Activated CD4-positive, alpha-beta T cell treated with anti-CD3 and anti-CD28 coated beads, Interleukin-2, amount 10 ng/mL, durations not matched to agents 7 days and 5 days (primary cell): ENCODE measurements at regions not wholly inside any gene's neighbourhood (a gene's known extent, or its start where the extent isn't known, plus 50 kb on each side); places are given as distances from the start of the nearest gene placed in this dataset.

Experiments
- CTCF ChIA-PET: fragments of 350-600 bp; sonication (Branson Sonifier 250); formaldehyde crosslinking; loops from one replicate; lab custom pipeline; 2021; ENCODE audit warnings: antibody characterized with exemption; lab: Charles Lee
- POLR2A ChIA-PET: fragments of 350-600 bp; sonication (Branson Sonifier 250); formaldehyde crosslinking; loops from one replicate; lab custom pipeline; 2021; ENCODE audit warnings: antibody characterized with exemption; lab: Charles Lee
- DNase-seq: peaks from one replicate; pipeline ENCODE4 v3.0.0-alpha.2; 2020
- H3K27ac Mint-ChIP-seq: one replicate; pipeline ENCODE4 v1.8.0; 2021; ENCODE audit warnings: mild to moderate bottlenecking, moderate library complexity, mixed read lengths
- H3K27me3 Mint-ChIP-seq: one replicate; pipeline ENCODE4 v1.8.0; 2021; ENCODE audit warnings: mixed read lengths
- H3K36me3 Mint-ChIP-seq: one replicate; pipeline ENCODE4 v1.8.0; 2021; ENCODE audit warnings: low read depth, mixed read lengths
- H3K4me1 Mint-ChIP-seq: one replicate; pipeline ENCODE4 v1.8.0; 2021; ENCODE audit warnings: mixed read lengths
- H3K4me3 Mint-ChIP-seq: one replicate; pipeline ENCODE4 v1.8.0; 2021; ENCODE audit warnings: mild to moderate bottlenecking, moderate library complexity, mixed read lengths
- H3K9me3 Mint-ChIP-seq: one replicate; pipeline ENCODE4 v1.8.0; 2021; ENCODE audit warnings: mixed read lengths

DNA sequence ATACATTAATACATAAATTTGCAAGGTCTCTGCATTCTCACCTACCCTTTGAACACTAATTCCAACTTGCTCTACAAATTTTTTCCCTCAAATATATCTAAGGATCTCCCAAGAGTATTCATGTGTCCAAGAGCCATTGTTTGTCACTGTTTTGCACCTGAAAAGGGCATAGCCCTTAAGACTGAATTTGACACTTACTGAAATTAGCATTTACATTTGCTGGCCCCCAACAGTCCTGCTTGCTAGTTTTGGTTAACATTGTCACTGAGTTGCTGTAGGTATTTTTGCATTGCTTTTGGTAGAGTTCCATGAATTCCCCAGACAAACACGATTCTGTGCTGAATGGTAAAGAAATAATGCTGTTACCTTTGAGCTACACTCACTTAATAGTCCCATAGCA lies 57.3 kb downstream of the KCNA4 start:
- Mint-ChIP-seq H3K36me3 (no peaks in the 10 kb centered on the region), H3K27me3 (no peaks in the 10 kb centered on the region), H3K4me1 (no peaks in the 10 kb centered on the region), H3K9me3 (no peaks in the 10 kb centered on the region), H3K4me3 (no peak overlapping the region), H3K27ac (no peak overlapping the region)
- ChIA-PET POLR2A (no interaction called here), CTCF (no interaction called here)
- no peak for DNase-seq

DNA sequence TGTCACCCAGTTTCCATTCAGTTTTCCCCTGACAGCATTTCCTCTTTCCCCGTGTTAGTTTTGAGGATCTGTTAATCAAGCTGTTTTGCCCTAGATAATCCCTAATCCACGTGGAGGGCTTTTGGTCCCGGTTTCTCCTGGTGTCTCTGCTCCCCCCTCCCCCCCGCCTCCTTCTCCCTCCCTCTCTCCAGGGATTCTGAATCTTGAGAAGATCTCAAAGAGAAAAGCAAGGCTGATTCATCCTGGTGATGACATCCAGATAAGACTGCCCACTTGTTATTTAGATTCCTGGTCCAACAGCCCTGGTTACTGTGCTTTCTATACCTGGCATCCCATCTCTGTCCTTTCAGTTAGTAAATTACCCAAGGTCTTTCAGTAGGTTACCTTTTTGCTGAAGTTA lies 59.4 kb downstream of the KCNA4 start:
- Mint-ChIP-seq H3K4me1 (no peaks in the 10 kb centered on the region), H3K27ac (no peak overlapping the region), H3K9me3 (no peaks in the 10 kb centered on the region), H3K27me3 (no peaks in the 10 kb centered on the region), H3K4me3 (no peak overlapping the region), H3K36me3 (no peaks in the 10 kb centered on the region)
- no peak for DNase-seq
- ChIA-PET POLR2A (no interaction called here), CTCF (no interaction called here)

DNA sequence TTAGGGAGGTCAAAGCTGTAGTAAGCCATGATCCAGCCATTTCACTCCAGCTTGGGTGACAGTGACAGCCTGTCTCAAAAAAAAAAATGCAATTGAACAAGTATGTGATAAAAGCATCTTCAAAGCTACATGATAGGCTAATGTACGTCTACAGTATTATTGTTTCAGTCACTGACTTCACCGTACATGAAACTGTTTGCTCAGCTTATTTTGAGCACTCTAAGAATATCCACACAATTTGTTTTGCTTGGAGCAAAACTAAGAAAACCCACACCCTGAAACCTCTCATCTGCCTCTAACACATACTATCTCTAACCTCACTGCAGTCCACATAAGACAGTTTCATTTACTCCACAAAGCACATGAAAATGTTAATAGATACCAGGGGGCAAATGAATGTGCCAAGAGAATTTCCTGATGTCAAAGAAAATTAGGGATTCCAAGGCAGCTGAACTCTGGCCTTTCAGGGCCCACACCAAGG lies 60.7 kb downstream of the KCNA4 start:
- Mint-ChIP-seq H3K36me3 (no peaks in the 10 kb centered on the region), H3K4me1 (no peaks in the 10 kb centered on the region), H3K9me3 (no peaks in the 10 kb centered on the region), H3K27ac (no peak overlapping the region), H3K27me3 (no peaks in the 10 kb centered on the region), H3K4me3 (no peak overlapping the region)
- CTCF ChIA-PET: no interaction called here
- DNase-seq: no peak
- POLR2A ChIA-PET: no interaction called here

DNA sequence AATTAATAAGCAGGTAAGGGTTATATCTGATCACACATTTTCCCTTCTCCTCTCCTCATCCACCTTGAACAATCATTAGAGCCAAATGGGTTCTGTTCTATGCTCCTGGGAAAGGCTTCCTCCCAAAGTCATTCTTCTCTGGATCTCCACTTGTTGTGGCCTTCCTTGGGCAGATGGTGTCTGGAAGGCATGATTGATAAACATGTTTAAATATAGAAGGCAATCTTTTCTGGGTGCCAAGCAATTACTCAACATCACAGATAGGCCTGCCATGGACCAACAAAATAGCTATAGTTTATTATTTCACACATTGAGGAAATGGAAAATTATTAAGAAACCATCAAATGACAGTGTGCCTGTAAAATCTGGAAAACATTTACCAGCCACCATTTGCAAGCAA lies 73.5 kb downstream of the KCNA4 start:
- no peaks in the 10 kb centered on the region for H3K4me1 Mint-ChIP-seq
- POLR2A ChIA-PET: no interaction called here
- peaks cover 2% of the 10 kb centered on the region for H3K9me3 Mint-ChIP-seq
- DNase-seq: no peak
- no peaks in the 10 kb centered on the region for H3K36me3 Mint-ChIP-seq
- CTCF ChIA-PET: no interaction called here
- H3K4me3 Mint-ChIP-seq: no peak overlapping the region
- no peaks in the 10 kb centered on the region for H3K27me3 Mint-ChIP-seq
- no peak overlapping the region for H3K27ac Mint-ChIP-seq

DNA sequence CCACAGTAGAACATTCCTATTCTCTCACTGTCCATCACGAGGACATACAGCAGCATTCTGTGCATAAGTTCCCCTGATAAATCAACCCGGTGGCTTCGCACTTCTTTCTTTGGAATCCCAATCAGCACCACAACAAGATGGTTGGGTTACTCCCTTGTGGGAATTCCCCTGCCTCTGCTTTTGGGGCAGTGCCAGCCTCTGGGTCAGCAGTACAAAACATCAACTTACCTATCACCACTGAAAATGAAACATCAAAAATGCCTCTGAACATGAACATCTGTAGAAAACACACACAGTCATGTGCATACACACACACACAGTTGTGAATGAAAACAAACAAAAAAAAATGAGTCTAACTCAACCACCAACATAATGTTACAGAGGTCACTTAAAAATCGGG lies 79.3 kb downstream of the KCNA4 start:
- DNase-seq: no peak
- no peaks in the 10 kb centered on the region for H3K36me3 Mint-ChIP-seq
- H3K9me3 Mint-ChIP-seq: peaks cover 6% of the 10 kb centered on the region
- ChIA-PET CTCF (no interaction called here), POLR2A (no interaction called here)
- H3K27ac Mint-ChIP-seq: no peak overlapping the region
- no peaks in the 10 kb centered on the region for H3K4me1 Mint-ChIP-seq
- no peaks in the 10 kb centered on the region for H3K27me3 Mint-ChIP-seq
- H3K4me3 Mint-ChIP-seq: no peak overlapping the region

DNA sequence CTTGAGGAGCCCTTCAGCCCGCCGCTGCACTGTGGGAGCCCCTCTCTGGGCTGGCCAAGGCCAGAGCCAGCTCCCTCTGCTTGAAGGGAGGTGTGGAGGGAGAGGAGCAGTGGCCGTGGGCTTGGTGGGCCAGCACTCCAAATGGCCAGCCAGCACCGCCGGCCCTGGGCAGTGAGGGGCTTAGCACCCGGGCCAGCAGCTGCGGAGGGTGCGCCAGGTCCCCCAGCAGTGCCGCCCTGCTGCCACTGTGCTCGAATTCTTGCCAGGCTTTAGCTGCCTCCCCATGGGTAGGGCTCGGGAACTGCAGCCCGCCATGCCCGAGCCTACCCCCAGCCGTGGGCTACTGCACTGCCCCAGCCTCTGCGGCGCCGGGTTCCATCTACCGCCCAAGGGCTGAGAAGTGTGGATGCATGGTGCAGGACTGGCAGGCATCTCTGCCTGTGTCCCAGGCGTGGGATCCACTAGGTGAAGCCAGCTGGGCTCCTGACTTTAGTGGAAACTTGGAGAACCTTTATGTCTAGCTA lies 82.7 kb downstream of the KCNA4 start:
- no peak for DNase-seq
- Mint-ChIP-seq H3K4me3 (no peak overlapping the region), H3K27me3 (no peaks in the 10 kb centered on the region), H3K4me1 (no peaks in the 10 kb centered on the region), H3K9me3 (peaks cover 8% of the 10 kb centered on the region), H3K27ac (no peak overlapping the region), H3K36me3 (no peaks in the 10 kb centered on the region)
- ChIA-PET POLR2A (no interaction called here), CTCF (no interaction called here)

DNA sequence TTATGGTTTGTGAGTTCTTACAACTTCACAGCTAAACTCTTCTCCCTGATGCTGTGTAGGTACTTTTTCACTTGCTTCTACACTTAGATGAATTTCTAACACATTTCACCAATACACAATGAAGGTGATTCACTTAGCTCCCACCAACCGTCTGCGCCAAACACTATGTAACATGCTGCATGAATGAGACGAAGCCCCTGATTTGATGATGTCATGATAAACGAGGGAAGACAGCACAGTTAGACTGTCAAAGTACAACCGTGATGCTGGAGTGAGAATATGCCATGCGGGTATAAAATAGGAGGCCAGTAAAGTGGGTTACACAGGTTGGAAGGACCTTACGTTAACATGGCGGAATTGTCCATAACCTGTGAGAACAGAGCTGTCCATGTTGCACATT lies 100.8 kb downstream of the KCNA4 start:
- peaks cover 11% of the 10 kb centered on the region for H3K9me3 Mint-ChIP-seq
- H3K36me3 Mint-ChIP-seq: no peaks in the 10 kb centered on the region
- CTCF ChIA-PET: no interaction called here
- POLR2A ChIA-PET: no interaction called here
- no peaks in the 10 kb centered on the region for H3K4me1 Mint-ChIP-seq
- H3K27me3 Mint-ChIP-seq: no peaks in the 10 kb centered on the region
- H3K27ac Mint-ChIP-seq: no peak overlapping the region
- no peak overlapping the region for H3K4me3 Mint-ChIP-seq
- no peak for DNase-seq

DNA sequence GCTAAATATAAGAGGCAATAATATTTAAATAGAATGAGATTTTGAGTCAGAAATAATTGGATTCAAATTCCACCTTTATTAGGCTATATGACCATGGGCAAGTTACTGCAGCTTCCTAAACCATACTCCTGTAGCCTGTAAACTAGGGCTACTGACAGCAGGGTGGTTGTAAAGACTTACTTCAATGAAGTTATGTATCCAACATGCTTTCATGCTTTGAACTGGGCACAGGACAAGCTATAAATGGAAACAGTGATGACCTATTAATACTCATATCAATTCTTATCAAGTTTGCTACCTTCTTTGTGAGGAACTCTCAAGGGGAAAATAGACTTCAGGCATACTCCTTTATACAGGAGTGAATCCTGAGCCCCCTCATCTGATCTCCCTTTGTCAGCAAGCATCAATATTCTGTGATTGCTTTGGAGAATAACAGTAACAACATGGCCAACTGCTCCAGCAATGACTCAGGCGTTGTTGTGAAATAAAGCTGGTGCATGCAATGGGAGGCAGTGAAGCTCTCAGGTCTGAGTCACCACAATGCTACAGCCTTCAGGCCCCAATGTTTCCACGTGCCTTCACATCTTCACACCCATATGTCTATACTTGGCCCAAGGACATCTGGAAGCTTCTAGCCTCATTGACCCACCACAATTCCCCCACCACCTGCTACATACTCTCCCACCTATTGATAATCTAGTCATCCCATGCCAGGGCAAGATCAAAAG lies 102.5 kb downstream of the KCNA4 start:
- CTCF ChIA-PET: no interaction called here
- Mint-ChIP-seq H3K9me3 (peaks cover 8% of the 10 kb centered on the region), H3K4me3 (no peak overlapping the region), H3K36me3 (no peaks in the 10 kb centered on the region), H3K4me1 (no peaks in the 10 kb centered on the region), H3K27me3 (no peaks in the 10 kb centered on the region), H3K27ac (no peak overlapping the region)
- no peak for DNase-seq
- POLR2A ChIA-PET: no interaction called here

DNA sequence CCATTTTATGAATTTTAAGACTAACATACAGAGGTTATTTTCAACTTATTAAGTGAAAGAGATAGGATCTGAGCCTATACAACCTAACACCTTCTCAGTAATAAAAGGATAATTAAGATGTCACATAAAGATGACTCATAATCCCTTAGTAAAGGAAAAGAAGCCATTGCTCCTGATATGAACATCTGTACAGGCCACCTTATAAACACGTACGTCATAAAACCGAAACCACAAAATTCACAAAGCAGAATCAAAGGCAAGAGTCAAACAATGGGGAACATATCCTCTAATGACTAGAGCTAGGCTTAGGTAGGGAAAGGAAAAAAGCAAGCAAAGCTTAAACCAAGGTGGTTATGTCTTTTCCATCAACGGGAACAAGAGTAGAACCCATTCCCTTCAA lies 103.5 kb downstream of the KCNA4 start:
- no peak for DNase-seq
- Mint-ChIP-seq H3K4me1 (no peaks in the 10 kb centered on the region), H3K27me3 (no peaks in the 10 kb centered on the region), H3K36me3 (no peaks in the 10 kb centered on the region), H3K4me3 (no peak overlapping the region), H3K9me3 (peaks cover 6% of the 10 kb centered on the region), H3K27ac (no peak overlapping the region)
- POLR2A ChIA-PET: no interaction called here
- CTCF ChIA-PET: no interaction called here

DNA sequence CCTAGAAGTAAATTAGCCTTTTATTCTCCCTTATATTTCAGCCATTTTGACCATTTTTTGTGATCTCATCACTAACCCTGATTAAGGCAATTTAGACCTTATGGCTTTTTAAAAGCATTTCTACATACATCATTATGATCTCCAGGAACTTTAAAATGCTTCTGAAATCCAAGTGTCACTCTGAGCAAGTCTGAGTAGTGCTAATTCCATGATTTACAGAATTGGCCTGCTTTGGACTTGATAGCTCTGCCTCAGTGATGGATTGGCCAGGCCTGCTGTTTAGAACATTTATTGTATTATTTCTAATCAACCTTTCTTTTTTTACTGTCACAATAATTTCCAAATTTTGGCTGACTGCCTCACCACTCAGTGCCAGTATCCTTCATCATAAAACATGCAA lies 116.4 kb downstream of the KCNA4 start:
- ChIA-PET CTCF (no interaction called here), POLR2A (no interaction called here)
- no peaks in the 10 kb centered on the region for H3K4me1 Mint-ChIP-seq
- peaks cover 4% of the 10 kb centered on the region for H3K9me3 Mint-ChIP-seq
- H3K27ac Mint-ChIP-seq: no peak overlapping the region
- DNase-seq: no peak
- no peaks in the 10 kb centered on the region for H3K36me3 Mint-ChIP-seq
- no peak overlapping the region for H3K4me3 Mint-ChIP-seq
- no peaks in the 10 kb centered on the region for H3K27me3 Mint-ChIP-seq

DNA sequence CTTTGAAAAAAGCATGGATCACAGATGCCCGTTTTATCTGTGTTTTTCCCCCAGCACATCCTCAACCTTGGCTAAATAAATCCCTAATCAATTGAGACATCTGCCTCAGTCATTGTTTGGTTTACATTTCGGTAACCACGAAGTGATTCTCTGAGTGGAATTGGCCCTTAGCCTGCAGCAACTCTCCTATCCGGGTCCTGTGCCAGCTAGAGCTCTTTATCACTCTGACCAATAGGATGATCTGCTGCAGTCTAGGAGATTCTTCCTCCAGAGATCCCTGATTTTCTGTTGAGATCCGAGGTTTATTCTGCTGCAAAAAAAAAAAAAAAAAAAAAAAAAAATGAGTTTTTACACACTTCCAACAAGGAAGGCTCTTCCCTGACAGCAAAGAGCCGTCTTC lies 137.3 kb downstream of the KCNA4 start:
- Mint-ChIP-seq H3K4me1 (no peaks in the 10 kb centered on the region), H3K27ac (no peak overlapping the region), H3K27me3 (no peaks in the 10 kb centered on the region), H3K9me3 (peaks cover 18% of the 10 kb centered on the region), H3K4me3 (no peak overlapping the region), H3K36me3 (no peaks in the 10 kb centered on the region)
- DNase-seq: no peak
- ChIA-PET CTCF (interaction anchor here (0.6 to 1.0 kb wide), 2 partner anchors 129 to 264 kb away, joined by 4 to 5 read pairs; no protein-coding TSS in a partner anchor), POLR2A (no interaction called here)

DNA sequence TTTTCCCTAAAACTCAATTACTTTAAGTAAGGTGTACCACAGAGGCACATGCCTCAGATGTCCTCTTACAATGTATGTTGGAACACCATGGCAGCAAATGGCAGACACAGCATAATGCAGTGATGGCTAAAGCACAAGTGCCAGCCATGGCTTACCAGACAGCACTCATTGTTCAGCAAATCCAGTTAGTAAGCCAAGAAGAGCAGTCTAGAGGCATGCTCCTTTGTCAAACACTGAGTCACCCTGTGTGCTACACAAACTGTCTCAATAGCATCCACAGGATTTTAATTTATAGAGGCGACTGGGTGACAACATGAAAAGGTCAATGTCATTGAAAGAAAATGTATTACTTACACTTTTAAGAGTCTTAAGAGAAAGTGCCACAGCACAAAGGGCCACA lies 140.6 kb downstream of the KCNA4 start:
- H3K4me1 Mint-ChIP-seq: no peaks in the 10 kb centered on the region
- no peaks in the 10 kb centered on the region for H3K36me3 Mint-ChIP-seq
- H3K4me3 Mint-ChIP-seq: no peak overlapping the region
- POLR2A ChIA-PET: no interaction called here
- CTCF ChIA-PET: no interaction called here
- H3K27ac Mint-ChIP-seq: no peak overlapping the region
- peaks cover 25% of the 10 kb centered on the region for H3K9me3 Mint-ChIP-seq
- no peak for DNase-seq
- no peaks in the 10 kb centered on the region for H3K27me3 Mint-ChIP-seq

DNA sequence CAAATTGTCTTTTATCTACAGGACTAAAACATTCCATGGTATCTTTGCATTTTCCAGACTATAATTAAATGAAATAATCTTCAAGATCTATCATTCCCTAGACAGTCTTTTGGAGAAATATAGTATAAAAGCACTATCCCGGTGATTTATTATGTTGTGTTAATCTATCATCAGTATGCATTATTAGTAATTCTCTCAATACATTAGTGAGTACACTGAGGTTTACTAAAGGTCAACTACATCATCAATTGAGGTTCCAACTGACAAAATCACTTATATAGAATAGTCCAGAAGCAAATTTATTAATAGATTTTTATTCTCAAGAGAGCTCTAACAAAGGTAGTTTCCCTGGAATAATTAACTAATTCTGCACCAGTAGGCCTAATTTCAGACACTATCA lies 169.6 kb downstream of the KCNA4 start:
- Mint-ChIP-seq H3K4me3 (no peak overlapping the region), H3K36me3 (no peaks in the 10 kb centered on the region), H3K9me3 (no peaks in the 10 kb centered on the region), H3K27ac (no peak overlapping the region), H3K27me3 (no peaks in the 10 kb centered on the region), H3K4me1 (no peaks in the 10 kb centered on the region)
- no peak for DNase-seq
- ChIA-PET POLR2A (no interaction called here), CTCF (no interaction called here)
